ENCODE measurements at regions not wholly inside any gene's neighbourhood (a gene's known extent, or its start where the extent isn't known, plus 50 kb on each side); places are given as distances from the start of the nearest gene placed in this dataset.

DNA sequence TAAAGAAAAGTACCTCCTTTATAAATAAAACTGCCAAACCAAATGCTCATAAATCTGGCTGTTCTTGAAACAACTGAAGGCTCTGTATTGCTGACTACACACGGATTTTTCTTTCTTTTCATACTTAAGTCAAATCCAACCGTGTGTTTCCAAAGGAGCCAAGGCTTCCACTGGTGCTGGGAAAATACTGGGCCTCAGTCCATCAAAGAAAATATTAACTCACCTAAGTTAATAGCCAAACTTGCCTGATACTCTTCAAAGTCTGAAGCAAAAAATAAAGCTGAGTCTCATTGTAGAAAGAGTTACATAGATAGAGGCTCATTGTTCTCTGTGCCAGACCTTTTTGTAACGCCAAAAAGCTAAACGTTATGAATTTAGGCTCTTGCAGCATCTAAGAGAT, 350.4 kb upstream of the CDH9 start:
- DNase-seq (ENCODE audit: low spot score): no peak
- ChIA-PET POLR2A (ENCODE audit: low non-redundant PET) (no interaction called here), CTCF (no interaction called here)
- H3K27ac ChIP-seq: no peak overlapping the region
- TF ChIP-seq, protein P1, sequence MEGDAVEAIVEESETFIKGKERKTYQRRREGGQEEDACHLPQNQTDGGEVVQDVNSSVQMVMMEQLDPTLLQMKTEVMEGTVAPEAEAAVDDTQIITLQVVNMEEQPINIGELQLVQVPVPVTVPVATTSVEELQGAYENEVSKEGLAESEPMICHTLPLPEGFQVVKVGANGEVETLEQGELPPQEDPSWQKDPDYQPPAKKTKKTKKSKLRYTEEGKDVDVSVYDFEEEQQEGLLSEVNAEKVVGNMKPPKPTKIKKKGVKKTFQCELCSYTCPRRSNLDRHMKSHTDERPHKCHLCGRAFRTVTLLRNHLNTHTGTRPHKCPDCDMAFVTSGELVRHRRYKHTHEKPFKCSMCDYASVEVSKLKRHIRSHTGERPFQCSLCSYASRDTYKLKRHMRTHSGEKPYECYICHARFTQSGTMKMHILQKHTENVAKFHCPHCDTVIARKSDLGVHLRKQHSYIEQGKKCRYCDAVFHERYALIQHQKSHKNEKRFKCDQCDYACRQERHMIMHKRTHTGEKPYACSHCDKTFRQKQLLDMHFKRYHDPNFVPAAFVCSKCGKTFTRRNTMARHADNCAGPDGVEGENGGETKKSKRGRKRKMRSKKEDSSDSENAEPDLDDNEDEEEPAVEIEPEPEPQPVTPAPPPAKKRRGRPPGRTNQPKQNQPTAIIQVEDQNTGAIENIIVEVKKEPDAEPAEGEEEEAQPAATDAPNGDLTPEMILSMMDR (conservative IDR thresholded peaks at IDR 0.05; ENCODE audit: low read depth): no peak

DNA sequence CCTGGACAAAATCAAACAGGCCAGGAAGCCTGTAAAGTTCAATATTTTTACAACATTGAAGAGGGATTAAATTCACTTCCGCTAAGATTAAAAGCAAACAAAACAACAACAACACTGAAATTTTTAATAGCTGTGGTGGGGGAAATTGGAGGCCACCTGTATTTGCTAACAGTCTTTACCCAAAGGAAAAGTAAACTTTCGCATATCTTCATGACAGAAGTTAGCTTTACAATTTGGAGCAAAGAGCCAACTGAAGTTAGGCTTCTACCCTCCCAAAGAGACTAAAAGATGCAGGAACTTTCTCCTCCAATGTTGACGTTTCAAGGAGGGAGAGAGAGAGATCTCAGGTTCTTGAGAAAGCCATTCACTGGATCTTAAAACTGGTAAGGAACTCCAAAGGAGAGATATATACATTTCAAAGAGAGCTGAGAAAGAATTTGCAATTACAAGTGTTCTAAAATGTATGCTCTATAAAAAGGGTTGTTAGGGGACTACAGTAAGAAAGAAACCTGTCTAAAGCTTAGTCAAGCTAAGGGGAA, 349.2 kb upstream of the CDH9 start:
- no peak for DNase-seq (ENCODE audit: low spot score)
- TF ChIP-seq, protein P1 (conservative IDR thresholded peaks at IDR 0.05; ENCODE audit: low read depth): no peak
- H3K27ac ChIP-seq: no peak overlapping the region
- ChIA-PET CTCF (no interaction called here), POLR2A (ENCODE audit: low non-redundant PET) (no interaction called here)

DNA sequence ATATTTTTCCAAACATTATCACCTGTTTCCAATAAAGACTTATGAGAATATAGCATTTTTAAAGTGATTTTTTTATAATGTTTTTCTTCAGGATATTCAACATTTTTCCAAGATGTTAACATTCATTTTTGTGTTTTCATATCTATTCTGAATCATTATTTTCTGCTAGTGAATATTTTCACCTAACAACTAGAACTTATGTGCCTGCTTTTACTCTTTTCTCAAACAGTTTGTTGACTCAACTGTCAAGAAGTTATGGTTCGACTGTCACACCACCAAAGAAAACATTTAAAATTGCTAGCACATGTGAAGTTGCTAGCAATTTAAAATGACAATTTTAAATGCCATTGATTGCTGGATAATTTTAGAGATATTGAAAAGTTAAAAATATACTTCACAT, 343.3 kb upstream of the CDH9 start:
- ChIA-PET POLR2A (ENCODE audit: low non-redundant PET) (no interaction called here), CTCF (interaction anchor here (0.5 kb wide), 1 partner anchor 1208 kb away, joined by 4 read pairs; no protein-coding TSS in a partner anchor)
- TF ChIP-seq, protein P1 (conservative IDR thresholded peaks at IDR 0.05; ENCODE audit: low read depth): no peak

GRCh38 chr5:27377626-27378025, 339.2 kb upstream of the CDH9 start:
- no peak overlapping the region for H3K27ac ChIP-seq
- TF ChIP-seq, protein P1 (conservative IDR thresholded peaks at IDR 0.05; ENCODE audit: low read depth): no peak
- ChIA-PET POLR2A (ENCODE audit: low non-redundant PET) (no interaction called here), CTCF (no interaction called here)
- no peak for DNase-seq (ENCODE audit: low spot score)

More for the DNA sequence above, 343.3 kb upstream of the CDH9 start:
- no peak overlapping the region for H3K27ac ChIP-seq
- no peak for DNase-seq (ENCODE audit: low spot score)

DNA sequence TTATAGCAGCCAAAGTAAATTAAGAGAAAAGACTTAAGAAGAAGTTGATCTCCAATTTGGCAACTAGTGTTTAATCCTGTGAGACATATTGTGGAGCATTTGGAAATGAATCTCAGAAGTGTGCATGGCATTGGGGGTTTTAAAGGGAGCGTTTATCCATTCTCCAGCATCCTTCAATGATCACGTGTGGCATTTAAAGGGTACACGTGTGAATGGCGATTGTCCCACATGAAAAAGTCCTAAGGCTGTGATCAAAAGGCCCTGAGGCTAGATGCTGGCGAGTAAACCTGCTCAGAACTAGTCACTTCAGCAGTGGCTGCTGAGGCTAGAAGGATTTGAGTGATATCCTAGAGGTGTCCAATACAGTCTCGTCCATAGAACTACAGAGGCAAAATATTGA, 315.6 kb upstream of the CDH9 start:
- CTCF ChIA-PET: interaction anchor here (0.6 kb wide), 1 partner anchor 871 kb away, joined by 4 read pairs; no protein-coding TSS in a partner anchor
- TF ChIP-seq, protein P1 (conservative IDR thresholded peaks at IDR 0.05; ENCODE audit: low read depth): no peak
- POLR2A ChIA-PET (ENCODE audit: low non-redundant PET): no interaction called here
- DNase-seq (ENCODE audit: low spot score): no peak
- H3K27ac ChIP-seq: no peak overlapping the region

DNA sequence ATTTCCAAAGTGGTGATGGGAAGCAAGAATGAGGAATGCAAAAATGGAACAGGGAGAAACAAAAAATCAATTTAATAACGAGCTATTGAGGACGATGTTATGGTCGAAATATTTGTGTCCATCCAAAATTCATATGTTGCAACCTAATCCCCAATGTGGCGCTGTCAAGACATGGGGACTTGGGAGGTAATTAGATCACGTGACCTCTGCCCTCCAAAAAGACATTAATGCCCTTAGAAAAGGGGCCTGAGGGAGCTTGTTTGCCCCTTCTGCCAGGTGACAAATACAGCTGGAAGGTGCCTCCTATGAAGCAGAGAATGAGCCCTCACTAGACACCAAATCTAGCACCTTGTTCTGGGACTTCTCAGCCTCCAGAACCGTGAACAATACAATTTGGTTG, 315.2 kb upstream of the CDH9 start:
- TF ChIP-seq, protein P1 (conservative IDR thresholded peaks at IDR 0.05; ENCODE audit: low read depth): no peak
- no peak overlapping the region for H3K27ac ChIP-seq
- ChIA-PET POLR2A (ENCODE audit: low non-redundant PET) (no interaction called here), CTCF (no interaction called here)
- DNase-seq (ENCODE audit: low spot score): no peak
